ENCODE measurements at regions not wholly inside any gene's neighbourhood (a gene's known extent, or its start where the extent isn't known, plus 50 kb on each side); places are given as distances from the start of the nearest gene placed in this dataset.

DNA sequence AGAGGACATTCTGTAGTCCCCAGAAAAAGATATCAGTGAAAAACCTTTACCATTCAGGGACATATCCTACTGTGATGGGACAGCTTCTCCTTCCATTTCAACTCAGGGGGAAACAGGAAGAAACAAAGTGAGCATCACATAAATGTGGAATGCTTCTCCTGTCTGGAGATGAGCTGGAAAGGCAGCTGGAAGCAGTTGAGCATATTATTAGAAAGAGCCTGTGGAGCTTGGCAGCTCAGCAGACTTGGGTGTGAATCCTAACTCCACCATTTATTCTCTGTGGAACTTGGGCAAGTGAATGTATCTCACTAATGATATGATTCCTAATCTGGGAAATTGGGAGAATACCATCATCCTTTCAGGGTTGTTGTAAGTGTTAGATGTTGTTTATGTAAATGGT lies 232.1 kb upstream of the F9 start:
- TF ChIP-seq, protein P1, sequence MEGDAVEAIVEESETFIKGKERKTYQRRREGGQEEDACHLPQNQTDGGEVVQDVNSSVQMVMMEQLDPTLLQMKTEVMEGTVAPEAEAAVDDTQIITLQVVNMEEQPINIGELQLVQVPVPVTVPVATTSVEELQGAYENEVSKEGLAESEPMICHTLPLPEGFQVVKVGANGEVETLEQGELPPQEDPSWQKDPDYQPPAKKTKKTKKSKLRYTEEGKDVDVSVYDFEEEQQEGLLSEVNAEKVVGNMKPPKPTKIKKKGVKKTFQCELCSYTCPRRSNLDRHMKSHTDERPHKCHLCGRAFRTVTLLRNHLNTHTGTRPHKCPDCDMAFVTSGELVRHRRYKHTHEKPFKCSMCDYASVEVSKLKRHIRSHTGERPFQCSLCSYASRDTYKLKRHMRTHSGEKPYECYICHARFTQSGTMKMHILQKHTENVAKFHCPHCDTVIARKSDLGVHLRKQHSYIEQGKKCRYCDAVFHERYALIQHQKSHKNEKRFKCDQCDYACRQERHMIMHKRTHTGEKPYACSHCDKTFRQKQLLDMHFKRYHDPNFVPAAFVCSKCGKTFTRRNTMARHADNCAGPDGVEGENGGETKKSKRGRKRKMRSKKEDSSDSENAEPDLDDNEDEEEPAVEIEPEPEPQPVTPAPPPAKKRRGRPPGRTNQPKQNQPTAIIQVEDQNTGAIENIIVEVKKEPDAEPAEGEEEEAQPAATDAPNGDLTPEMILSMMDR (IDR thresholded peaks at IDR 0.05): no peak
- no peak for TF ChIP-seq POLR2A (IDR thresholded peaks at IDR 0.05)

Measured in esophagus squamous epithelium (tissue), 4 donors.